Forelimb muscle (tissue), 1 donor: ENCODE measurements at regions not wholly inside any gene's neighbourhood (a gene's known extent, or its start where the extent isn't known, plus 50 kb on each side); places are given as distances from the start of the nearest gene placed in this dataset.
"Not testable (repeated sequence)": the region's sequence is repeated elsewhere in the genome, so short reads cannot be mapped to it uniquely, and the experiment has no call there.

Experiments
- DNase-seq: peaks from one replicate; pipeline ENCODE4 v3.0.0-alpha.2; 2013; ENCODE audit warnings: low read depth

- no peak for DNase-seq
Observed at GRCh38 chr2:240191001-240191400, 50.5 kb upstream of the OTOS start.

GRCh38 chr2:240192661-240193060, 52.2 kb upstream of the OTOS start:
- DNase-seq = no peak

GRCh38 chr2:240194341-240194762, 53.9 kb upstream of the OTOS start:
- DNase-seq = not testable (repeated sequence)

- no peak for DNase-seq
Observed at GRCh38 chr2:240195316-240195861, 54.9 kb upstream of the OTOS start.

- no peak for DNase-seq
Observed at GRCh38 chr2:240196716-240197461, 56.4 kb upstream of the OTOS start.

- no peak for DNase-seq
Observed at GRCh38 chr2:240197462-240198139, 57.1 kb upstream of the OTOS start.

GRCh38 chr2:240198226-240198625, 57.8 kb upstream of the OTOS start:
- no peak for DNase-seq

GRCh38 chr2:240199133-240199870, 58.8 kb upstream of the OTOS start:
- DNase-seq = no peak

- no peak for DNase-seq
Observed at GRCh38 chr2:240200230-240201051, 60.0 kb upstream of the OTOS start.

GRCh38 chr2:240201866-240202265, 61.4 kb upstream of the OTOS start:
- DNase-seq = no peak

GRCh38 chr2:240202586-240202985, 62.1 kb upstream of the OTOS start:
- DNase-seq = no peak

- DNase-seq = no peak
Observed at GRCh38 chr2:240203031-240203787, 62.8 kb upstream of the OTOS start.

- no peak for DNase-seq
Observed at GRCh38 chr2:240203788-240204270, 63.4 kb upstream of the OTOS start.

GRCh38 chr2:240204431-240205276, 64.2 kb upstream of the OTOS start:
- no peak for DNase-seq

GRCh38 chr2:240205348-240205747, 64.9 kb upstream of the OTOS start:
- no peak for DNase-seq

- DNase-seq = no peak
Observed at GRCh38 chr2:240205772-240206171, 65.3 kb upstream of the OTOS start.

- DNase-seq = no peak
Observed at GRCh38 chr2:240206630-240207029, 66.2 kb upstream of the OTOS start.

- no peak for DNase-seq
Observed at GRCh38 chr2:240207661-240208060, 67.2 kb upstream of the OTOS start.

- no peak for DNase-seq
Observed at GRCh38 chr2:240208096-240208495, 67.6 kb upstream of the OTOS start.
